PC-9 (cell line): ENCODE measurements at regions not wholly inside any gene's neighbourhood (a gene's known extent, or its start where the extent isn't known, plus 50 kb on each side); places are given as distances from the start of the nearest gene placed in this dataset.

Experiments
- EZH2 ChIP-seq: fragments of 200-600 bp; sonication (generic); IDR thresholded peaks from 2 replicates; pipeline ENCODE4 v1.8.0; 2017; ENCODE audit warnings: antibody characterized with exemption, low read depth
- TF ChIP-seq, protein P1 (sequence below): fragments of 200-600 bp; sonication (generic); conservative IDR thresholded peaks from 2 replicates; pipeline ENCODE4 v1.6.1; 2017; ENCODE audit warnings: mixed run types, antibody characterized with exemption, mild to moderate bottlenecking, moderate library complexity

DNA sequence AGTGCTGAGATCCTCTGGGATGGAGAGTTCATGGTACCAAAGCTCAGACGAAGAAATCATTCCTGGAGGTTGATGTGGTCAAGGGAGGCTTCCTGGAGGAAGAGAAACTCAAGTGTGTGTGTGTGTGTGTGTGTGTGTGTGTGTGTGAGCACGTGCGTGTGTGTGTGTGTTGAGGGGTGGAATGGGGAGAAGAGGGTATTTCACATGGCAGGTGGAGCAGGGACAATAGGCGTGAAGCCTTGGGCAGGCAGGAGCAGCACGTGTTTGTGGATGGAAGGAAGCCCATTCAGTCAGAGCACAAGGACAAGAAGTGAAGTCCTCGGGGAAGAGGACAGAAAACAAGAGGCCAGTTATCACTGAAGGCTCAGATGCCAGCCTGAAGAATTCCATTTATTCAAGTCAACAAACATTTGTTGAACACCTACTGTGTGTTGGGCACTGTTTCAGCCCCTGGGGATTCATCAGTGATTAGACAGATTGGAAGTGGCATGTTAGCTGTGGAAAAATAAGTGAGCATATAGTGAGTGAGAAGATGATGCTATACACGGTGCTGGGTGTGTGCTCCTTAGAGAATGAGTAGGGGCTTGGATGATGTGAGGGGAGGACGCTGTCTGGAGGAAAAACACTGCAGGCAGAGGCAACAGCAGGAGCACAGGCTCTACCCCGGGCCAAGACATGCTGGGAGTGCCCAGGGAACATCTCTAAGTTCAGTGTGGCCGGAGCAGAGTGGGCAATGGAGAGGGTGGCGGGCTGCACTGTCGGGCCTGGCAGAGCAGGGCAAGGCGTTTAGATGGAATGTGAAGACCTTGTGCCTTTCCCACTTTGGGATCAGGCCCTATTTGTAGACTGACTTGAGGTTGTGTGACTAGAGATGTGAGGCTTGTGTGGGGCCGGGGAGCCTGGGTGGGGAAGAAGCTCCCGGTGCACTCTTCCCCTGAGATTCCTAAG lies 267.1 kb downstream of the CBLN1 start:
- TF ChIP-seq, protein P1, sequence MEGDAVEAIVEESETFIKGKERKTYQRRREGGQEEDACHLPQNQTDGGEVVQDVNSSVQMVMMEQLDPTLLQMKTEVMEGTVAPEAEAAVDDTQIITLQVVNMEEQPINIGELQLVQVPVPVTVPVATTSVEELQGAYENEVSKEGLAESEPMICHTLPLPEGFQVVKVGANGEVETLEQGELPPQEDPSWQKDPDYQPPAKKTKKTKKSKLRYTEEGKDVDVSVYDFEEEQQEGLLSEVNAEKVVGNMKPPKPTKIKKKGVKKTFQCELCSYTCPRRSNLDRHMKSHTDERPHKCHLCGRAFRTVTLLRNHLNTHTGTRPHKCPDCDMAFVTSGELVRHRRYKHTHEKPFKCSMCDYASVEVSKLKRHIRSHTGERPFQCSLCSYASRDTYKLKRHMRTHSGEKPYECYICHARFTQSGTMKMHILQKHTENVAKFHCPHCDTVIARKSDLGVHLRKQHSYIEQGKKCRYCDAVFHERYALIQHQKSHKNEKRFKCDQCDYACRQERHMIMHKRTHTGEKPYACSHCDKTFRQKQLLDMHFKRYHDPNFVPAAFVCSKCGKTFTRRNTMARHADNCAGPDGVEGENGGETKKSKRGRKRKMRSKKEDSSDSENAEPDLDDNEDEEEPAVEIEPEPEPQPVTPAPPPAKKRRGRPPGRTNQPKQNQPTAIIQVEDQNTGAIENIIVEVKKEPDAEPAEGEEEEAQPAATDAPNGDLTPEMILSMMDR = no peak
- no peak for TF ChIP-seq EZH2
